Mesenchymal stem cell (in vitro differentiated cells and primary cell): ENCODE measurements at regions not wholly inside any gene's neighbourhood (a gene's known extent, or its start where the extent isn't known, plus 50 kb on each side); places are given as distances from the start of the nearest gene placed in this dataset.

Source experiments
- DNase-seq: peaks from one replicate; pipeline ENCODE4 v3.0.0-alpha.2; 2013
- H2AFZ ChIP-seq: one replicate; pipeline ENCODE4 v1.6.1; 2013; ENCODE audit warnings: low read depth, mild to moderate bottlenecking, control low read depth, inconsistent platforms, low read length, moderate library complexity
- H2AK5ac ChIP-seq: 2 replicates; pipeline ENCODE4 v1.6.1; 2013; ENCODE audit warnings: low read length, moderate library complexity, mild to moderate bottlenecking, inconsistent platforms; ENCODE audit not compliant: severe bottlenecking
- H2BK120ac ChIP-seq: one replicate; pipeline ENCODE4 v1.6.1; 2013; ENCODE audit warnings: low read depth, mild to moderate bottlenecking, inconsistent platforms, low read length, moderate library complexity
- H2BK12ac ChIP-seq, 2 experiments: one replicate each; pipeline ENCODE4 v1.6.1; 2013; ENCODE audit warnings: inconsistent platforms in 2 of 2, low read length in 2 of 2, mild to moderate bottlenecking in 2 of 2, moderate library complexity in 2 of 2, control low read depth in 1 of 2
- H2BK15ac ChIP-seq: one replicate; pipeline ENCODE4 v1.6.1; 2013; ENCODE audit warnings: mild to moderate bottlenecking, low read depth, inconsistent platforms; ENCODE audit not compliant: poor library complexity, severe bottlenecking
- H2BK5ac ChIP-seq: 2 replicates; pipeline ENCODE4 v1.6.1; 2013; ENCODE audit warnings: low read depth, mild to moderate bottlenecking, low read length, control low read depth, inconsistent platforms; ENCODE audit not compliant: poor library complexity, severe bottlenecking
- H3K14ac ChIP-seq, 2 experiments: one replicate each; pipeline ENCODE4 v1.6.1; 2013; ENCODE audit warnings: inconsistent platforms in 2 of 2, low read length in 2 of 2, control low read depth in 1 of 2, mild to moderate bottlenecking in 1 of 2, moderate library complexity in 1 of 2
- H3K18ac ChIP-seq, 2 experiments: one replicate each; pipeline ENCODE4 v1.6.1; 2013; ENCODE audit warnings: inconsistent platforms in 2 of 2, low read length in 2 of 2, control low read depth in 1 of 2, low read depth in 1 of 2, mild to moderate bottlenecking in 1 of 2
- H3K23ac ChIP-seq, 2 experiments: one replicate each; pipeline ENCODE4 v1.6.1; 2013; ENCODE audit warnings: inconsistent platforms in 2 of 2, low read length in 2 of 2, mild to moderate bottlenecking in 2 of 2, moderate library complexity in 2 of 2, control low read depth in 1 of 2
- H3K27ac ChIP-seq: 2 replicates; pipeline ENCODE4 v1.5.1; 2013; ENCODE audit warnings: mild to moderate bottlenecking, moderate library complexity, low read length, control low read depth, inconsistent platforms; ENCODE audit not compliant: poor library complexity, severe bottlenecking
- H3K27me3 ChIP-seq, 2 experiments: 2 replicates each; pipeline versions ENCODE4 v1.6.1 to v1.7.0; 2013; ENCODE audit warnings: low read length in 2 of 2, mild to moderate bottlenecking in 2 of 2, moderate library complexity in 2 of 2, control low read depth in 1 of 2, inconsistent platforms in 1 of 2; ENCODE audit not compliant: control insufficient read depth in 1 of 2, insufficient read depth in 1 of 2
- H3K36me3 ChIP-seq, 2 experiments: 2 replicates each; pipeline versions ENCODE4 v1.6.1 to v1.7.0; 2013; ENCODE audit warnings: low read length in 2 of 2, control low read depth in 1 of 2, inconsistent platforms in 1 of 2, low read depth in 1 of 2, mild to moderate bottlenecking in 1 of 2; ENCODE audit not compliant: insufficient read depth in 2 of 2, control insufficient read depth in 1 of 2
- H3K4ac ChIP-seq, 2 experiments: one replicate each; pipeline ENCODE4 v1.6.1; 2013; ENCODE audit warnings: inconsistent platforms in 2 of 2, low read length in 2 of 2, mild to moderate bottlenecking in 2 of 2, moderate library complexity in 2 of 2, control low read depth in 1 of 2, low read depth in 1 of 2
- H3K4me1 ChIP-seq: 2 replicates; pipeline ENCODE4 v1.6.1; 2013; ENCODE audit warnings: low read depth, low read length, control low read depth; ENCODE audit not compliant: control insufficient read depth, insufficient read depth
- H3K4me2 ChIP-seq: 2 replicates; pipeline ENCODE4 v1.6.1; 2013; ENCODE audit warnings: low read length, mild to moderate bottlenecking, inconsistent platforms; ENCODE audit not compliant: poor library complexity, severe bottlenecking
- H3K4me3 ChIP-seq, 2 experiments: 2 replicates each; pipeline versions ENCODE4 v1.5.1 to v1.7.0; 2013; ENCODE audit warnings: low read length in 2 of 2, mild to moderate bottlenecking in 2 of 2, control low read depth in 1 of 2, low read depth in 1 of 2; ENCODE audit not compliant: insufficient read depth in 1 of 2
- H3K79me1 ChIP-seq: replicated peaks from 2 replicates; pipeline ENCODE4 v1.6.1; 2013; ENCODE audit warnings: mild to moderate bottlenecking, control low read depth, low read length, inconsistent platforms; ENCODE audit not compliant: poor library complexity, severe bottlenecking
- H3K9ac ChIP-seq: 2 replicates; pipeline ENCODE4 v1.7.0; 2013; ENCODE audit warnings: mild to moderate bottlenecking, low read length, moderate library complexity
- H3K9me3 ChIP-seq: 2 replicates; pipeline ENCODE4 v1.7.0; 2013; ENCODE audit warnings: mild to moderate bottlenecking, low read length; ENCODE audit not compliant: control insufficient read depth
- H4K8ac ChIP-seq: one replicate; pipeline ENCODE4 v1.6.1; 2013; ENCODE audit warnings: inconsistent platforms, mild to moderate bottlenecking, low read length, moderate library complexity
- H4K91ac ChIP-seq: one replicate; pipeline ENCODE4 v1.6.1; 2013; ENCODE audit warnings: mild to moderate bottlenecking, low read length, inconsistent platforms
- WGBS: methylation state at CpG from one replicate; pipeline ENCODE4 v1.1.7; 2013; ENCODE audit warnings: mixed read lengths; 5-methylcytosine and 5-hydroxymethylcytosine counted together

DNA sequence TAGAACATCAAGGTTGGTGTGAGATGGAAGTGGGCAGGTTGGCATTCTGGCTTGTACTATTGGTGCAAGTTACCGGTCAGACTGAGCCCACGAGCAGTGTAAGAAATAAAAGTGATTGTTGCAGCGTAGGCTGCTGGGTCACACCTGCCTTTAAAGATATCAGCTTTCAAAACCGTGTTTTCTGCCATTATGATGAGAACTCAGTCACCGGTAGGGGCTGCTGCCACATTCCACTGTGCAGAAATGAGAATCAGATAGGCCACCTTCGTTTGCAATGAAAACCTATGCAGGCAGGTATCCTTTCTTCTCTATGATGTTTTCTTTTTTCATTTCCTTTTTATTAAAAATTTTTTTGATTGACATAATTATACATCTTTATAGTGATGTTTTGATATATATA lies 168.5 kb downstream of the MYLK4 start:
- no peak overlapping the region for H4K91ac ChIP-seq
- H2BK15ac ChIP-seq: no peak overlapping the region
- H3K9me3 ChIP-seq: no peaks in the 10 kb centered on the region
- H3K4me3 ChIP-seq: no peak overlapping the region
- H3K18ac ChIP-seq: no peak overlapping the region
- H2BK5ac ChIP-seq: no peak overlapping the region
- no peak overlapping the region for H3K4ac ChIP-seq
- H3K36me3 ChIP-seq: no peaks in the 10 kb centered on the region
- H3K14ac ChIP-seq: no peak overlapping the region
- no peak overlapping the region for H4K8ac ChIP-seq
- no peak overlapping the region for H3K23ac ChIP-seq
- H2BK120ac ChIP-seq: no peak overlapping the region
- WGBS: 80% methylated on average over 5 of the region's 6 CpGs
- H2AK5ac ChIP-seq: no peak overlapping the region
- no peaks in the 10 kb centered on the region for H3K27me3 ChIP-seq
- no peak overlapping the region for H2AFZ ChIP-seq
- H2BK12ac ChIP-seq: no peak overlapping the region
- H3K79me1 ChIP-seq: no peaks in the 10 kb centered on the region
- H3K4me2 ChIP-seq: no peak overlapping the region
- no peak for DNase-seq
- H3K9ac ChIP-seq: no peak overlapping the region
- no peak overlapping the region for H3K27ac ChIP-seq
- peaks cover 8% of the 10 kb centered on the region for H3K4me1 ChIP-seq

DNA sequence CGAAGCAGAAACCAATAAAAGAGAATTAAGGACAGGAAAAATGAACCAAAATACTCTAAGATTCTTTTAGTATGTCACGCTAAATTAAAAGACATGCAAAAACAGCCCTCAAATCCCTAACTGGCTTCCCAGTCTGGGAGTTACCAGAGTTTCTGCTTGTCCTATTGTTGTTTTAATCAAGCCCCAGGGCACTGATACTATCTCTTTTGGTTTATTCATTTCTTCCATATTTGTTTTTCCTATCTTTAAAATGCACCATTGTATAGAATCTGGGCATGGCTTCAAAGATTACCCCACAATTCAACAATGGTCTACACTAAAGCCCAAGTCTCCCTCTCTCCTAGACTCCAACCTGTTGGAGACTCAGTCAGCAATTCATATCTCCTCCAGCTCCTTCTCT lies 169.1 kb downstream of the MYLK4 start:
- Histone ChIP-seq H3K14ac (no peak overlapping the region), H3K4ac (no peak overlapping the region), H3K36me3 (no peaks in the 10 kb centered on the region), H2AFZ (no peak overlapping the region), H3K4me2 (no peak overlapping the region), H3K79me1 (no peaks in the 10 kb centered on the region), H3K27ac (no peak overlapping the region), H3K9me3 (no peaks in the 10 kb centered on the region), H3K18ac (no peak overlapping the region), H2BK15ac (no peak overlapping the region), H3K27me3 (no peaks in the 10 kb centered on the region), H3K4me3 (no peak overlapping the region), H2BK12ac (no peak overlapping the region), H2BK5ac (no peak overlapping the region), H3K4me1 (peaks cover 8% of the 10 kb centered on the region), H4K8ac (no peak overlapping the region), H2BK120ac (no peak overlapping the region), H3K23ac (no peak overlapping the region), H3K9ac (no peak overlapping the region), H2AK5ac (no peak overlapping the region), H4K91ac (no peak overlapping the region)
- no peak for DNase-seq
- WGBS: 88% methylated on average over 2 of the region's 2 CpGs

DNA sequence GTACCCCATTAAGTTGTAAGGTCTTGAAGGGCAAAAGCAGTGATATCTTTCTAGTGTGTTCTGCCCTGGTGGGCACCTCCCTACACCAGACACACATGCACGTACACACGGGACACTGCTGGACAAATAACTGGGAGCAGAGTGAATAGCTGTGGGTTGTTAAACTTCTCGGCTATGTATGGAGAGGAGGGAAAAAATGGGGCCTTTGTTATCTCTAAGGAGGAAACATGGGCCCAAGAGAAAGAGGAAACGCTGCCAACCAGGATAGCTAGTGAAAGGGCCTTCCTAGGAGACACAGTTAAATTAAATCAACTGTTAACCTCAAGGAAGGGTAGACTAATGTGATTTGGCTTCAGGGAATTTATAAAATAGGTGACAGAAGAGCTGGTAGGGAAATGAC lies 169.7 kb downstream of the MYLK4 start:
- Histone ChIP-seq H4K8ac (no peak overlapping the region), H3K79me1 (no peaks in the 10 kb centered on the region), H3K4ac (no peak overlapping the region), H4K91ac (no peak overlapping the region), H3K14ac (no peak overlapping the region), H3K18ac (no peak overlapping the region), H2BK15ac (no peak overlapping the region), H3K27ac (no peak overlapping the region), H3K27me3 (no peaks in the 10 kb centered on the region), H3K23ac (no peak overlapping the region), H3K4me3 (no peak overlapping the region), H3K4me1 (peaks cover 8% of the 10 kb centered on the region), H3K36me3 (no peaks in the 10 kb centered on the region), H3K9me3 (no peaks in the 10 kb centered on the region), H2AFZ (no peak overlapping the region), H2BK12ac (no peak overlapping the region), H3K4me2 (no peak overlapping the region), H2BK120ac (no peak overlapping the region), H3K9ac (no peak overlapping the region), H2AK5ac (no peak overlapping the region), H2BK5ac (no peak overlapping the region)
- no peak for DNase-seq
- 91% methylated on average over 4 of the region's 4 CpGs for WGBS

DNA sequence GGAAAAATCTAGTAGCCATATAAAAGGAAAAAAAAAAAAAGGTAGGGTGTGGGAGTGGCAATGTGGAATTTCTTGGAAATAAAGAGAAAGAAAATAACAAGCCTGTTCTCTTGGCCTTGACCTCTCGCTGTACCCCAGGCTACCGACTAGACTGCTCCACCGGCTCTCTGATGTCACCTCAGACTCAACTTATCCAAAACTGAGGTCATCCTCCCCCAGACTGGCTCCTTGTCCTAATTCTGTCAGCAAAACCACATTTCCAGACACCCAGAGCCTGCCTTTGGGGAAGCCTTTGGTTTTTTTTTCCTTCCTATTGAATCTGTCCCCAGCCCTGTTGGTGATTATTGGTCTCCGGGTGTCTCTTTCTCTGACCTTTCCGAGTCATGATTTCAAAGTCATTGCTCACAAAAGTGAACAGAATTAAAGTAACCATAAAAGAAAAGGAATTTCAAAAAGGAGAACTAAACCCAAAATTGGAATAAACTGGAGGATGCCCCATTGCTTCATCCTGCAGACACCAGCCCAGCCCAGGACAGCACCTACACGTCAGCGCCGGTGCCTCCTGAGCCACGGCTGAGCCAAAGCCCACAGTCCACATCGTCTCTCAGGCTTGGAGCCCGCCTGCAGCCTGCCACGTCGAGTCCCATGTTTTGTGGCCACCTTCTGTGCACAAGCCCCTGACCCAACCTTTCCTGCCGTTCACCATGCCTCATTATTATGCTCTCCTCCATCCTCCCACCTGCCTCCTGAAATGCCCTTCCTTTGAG lies 170.7 kb downstream of the MYLK4 start:
- WGBS: 88% methylated on average over 12 of the region's 14 CpGs
- no peak overlapping the region for H3K18ac ChIP-seq

More for the DNA sequence above, 170.7 kb downstream of the MYLK4 start:
- Histone ChIP-seq H2AK5ac (no peak overlapping the region), H3K14ac (peak overlapping the region in 1 of 2 experiments; percentile 44), H2BK120ac (no peak overlapping the region), H3K4me2 (no peak overlapping the region), H3K79me1 (no peaks in the 10 kb centered on the region), H2AFZ (no peak overlapping the region), H3K4me1 (peaks cover 8% of the 10 kb centered on the region), H3K9me3 (no peaks in the 10 kb centered on the region), H3K36me3 (no peaks in the 10 kb centered on the region), H3K9ac (no peak overlapping the region), H2BK12ac (no peak overlapping the region), H2BK15ac (no peak overlapping the region), H3K4ac (no peak overlapping the region), H4K91ac (no peak overlapping the region), H3K27me3 (no peaks in the 10 kb centered on the region), H3K23ac (no peak overlapping the region), H4K8ac (no peak overlapping the region), H3K4me3 (no peak overlapping the region), H2BK5ac (no peak overlapping the region), H3K27ac (no peak overlapping the region)
- no peak for DNase-seq
